Stimulated activated effector memory CD8-positive, alpha-beta T cell treated with anti-CD3 and anti-CD28 coated beads, Interleukin-12 subunit alpha, Interleukin-12 subunit beta, amount 100 ng/mL, for 72 hours (primary cell): ENCODE measurements at regions not wholly inside any gene's neighbourhood (a gene's known extent, or its start where the extent isn't known, plus 50 kb on each side); places are given as distances from the start of the nearest gene placed in this dataset.

Experiments
- ATAC-seq: fragments of 150-1000 bp; cut with Tn5 transposase; 2 replicates; pipeline ENCODE4 v1.10.0; 2021
- DNase-seq, 2 donors: peaks; one replicate each; pipeline ENCODE4 v3.0.0; 2021 to 2022; ENCODE audit warnings: low spot score in 2 of 2
- H3K27ac Mint-ChIP-seq: one replicate; pipeline ENCODE4 v1.8.0; 2022; ENCODE audit warnings: mild to moderate bottlenecking, mixed read lengths
- H3K36me3 Mint-ChIP-seq: one replicate; pipeline ENCODE4 v1.8.0; 2022; ENCODE audit warnings: mild to moderate bottlenecking, mixed read lengths
- H3K4me1 Mint-ChIP-seq: one replicate; pipeline ENCODE4 v1.8.0; 2022; ENCODE audit warnings: mixed read lengths
- H3K4me3 Mint-ChIP-seq: one replicate; pipeline ENCODE4 v1.8.0; 2022; ENCODE audit warnings: mild to moderate bottlenecking, mixed read lengths
- H3K9me3 Mint-ChIP-seq: one replicate; pipeline ENCODE4 v1.8.0; 2022; ENCODE audit warnings: mixed read lengths

DNA sequence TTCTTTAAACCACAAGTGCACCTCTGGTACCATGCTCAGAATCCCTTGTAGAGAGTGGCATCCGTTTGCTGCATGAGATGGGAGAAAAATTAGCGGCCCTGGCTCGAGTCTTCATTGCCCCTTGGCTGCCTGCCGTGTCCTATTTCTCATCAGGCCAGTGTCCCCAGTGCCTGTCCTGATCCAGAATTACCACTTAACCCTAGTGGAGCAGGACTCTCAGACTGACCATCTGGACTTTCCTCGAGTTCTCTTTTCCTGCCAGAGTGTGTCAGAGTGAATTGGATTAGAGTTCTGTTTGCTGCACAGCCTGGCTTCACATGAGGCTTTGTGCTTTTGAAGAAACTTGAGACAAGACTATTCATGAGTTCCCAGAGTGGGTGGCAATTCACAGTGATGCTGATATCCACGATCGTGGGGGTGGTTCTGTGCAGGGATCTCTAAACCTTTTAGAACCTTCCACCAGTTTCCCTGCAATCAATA, 92.6 kb downstream of the C9orf152 start:
- no peaks in the 10 kb centered on the region for H3K4me1 Mint-ChIP-seq
- no peak overlapping the region for H3K27ac Mint-ChIP-seq
- H3K36me3 Mint-ChIP-seq, result no peaks in the 10 kb centered on the region
- DNase-seq (no peak), ATAC-seq (no peak)
- H3K9me3 Mint-ChIP-seq, result no peaks in the 10 kb centered on the region
- no peak overlapping the region for H3K4me3 Mint-ChIP-seq

DNA sequence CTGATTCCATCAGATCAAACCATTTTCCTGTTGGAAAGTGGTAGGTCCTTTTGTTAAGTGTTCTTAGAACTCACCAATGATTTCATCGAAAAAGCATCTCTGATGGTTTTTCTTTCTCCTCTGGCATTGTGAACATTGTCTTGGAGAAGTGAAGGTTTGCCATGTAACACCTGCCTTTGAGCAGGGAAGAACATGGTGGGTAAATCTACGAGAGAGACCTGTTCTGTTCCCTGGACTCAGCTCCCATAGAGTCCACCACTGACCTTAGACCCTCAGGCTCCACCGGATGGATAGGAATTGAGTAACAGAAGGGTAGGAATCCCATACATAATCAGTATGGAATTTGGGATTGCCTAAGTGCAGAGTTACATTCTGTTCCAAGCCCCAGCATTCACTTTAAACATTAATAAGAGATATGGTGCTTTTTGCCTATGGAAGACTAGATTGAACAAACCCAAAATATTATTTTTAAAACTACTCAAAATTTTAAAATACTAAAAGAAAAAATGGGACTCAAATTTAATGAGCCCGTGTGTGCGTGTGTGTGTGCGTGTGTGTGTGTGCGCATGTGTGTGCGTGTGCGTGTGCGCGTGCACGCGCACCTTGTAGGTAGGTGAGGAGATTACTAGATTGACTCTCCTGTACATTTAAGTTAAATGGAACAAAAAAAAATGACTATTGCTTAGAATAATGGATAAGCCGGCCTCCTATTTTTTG, 92.0 kb downstream of the C9orf152 start:
- ATAC-seq, result no peak
- no peak for DNase-seq
- H3K27ac Mint-ChIP-seq, result no peak overlapping the region
- H3K9me3 Mint-ChIP-seq, result no peaks in the 10 kb centered on the region
- no peak overlapping the region for H3K4me3 Mint-ChIP-seq
- no peaks in the 10 kb centered on the region for H3K4me1 Mint-ChIP-seq
- no peaks in the 10 kb centered on the region for H3K36me3 Mint-ChIP-seq

DNA sequence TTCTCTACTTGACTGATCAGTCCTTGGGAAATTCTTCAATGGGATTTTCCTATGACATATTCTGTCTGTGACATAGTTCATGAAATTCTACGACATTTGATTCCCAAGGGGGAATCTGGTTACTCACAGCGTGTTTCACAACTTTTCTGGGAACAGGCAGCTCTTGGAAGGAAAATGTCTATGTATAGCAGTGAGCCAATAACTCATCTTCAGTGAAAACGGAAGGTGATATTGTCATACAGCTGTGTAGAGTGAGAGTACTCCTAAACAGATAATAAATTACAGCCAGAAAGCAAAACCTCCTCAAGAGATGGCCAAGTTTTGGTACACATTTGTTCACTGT, 91.4 kb downstream of the C9orf152 start:
- DNase-seq (no peak), ATAC-seq (no peak)
- Mint-ChIP-seq H3K4me3 (no peak overlapping the region), H3K36me3 (no peaks in the 10 kb centered on the region), H3K4me1 (no peaks in the 10 kb centered on the region), H3K27ac (no peak overlapping the region), H3K9me3 (no peaks in the 10 kb centered on the region)

DNA sequence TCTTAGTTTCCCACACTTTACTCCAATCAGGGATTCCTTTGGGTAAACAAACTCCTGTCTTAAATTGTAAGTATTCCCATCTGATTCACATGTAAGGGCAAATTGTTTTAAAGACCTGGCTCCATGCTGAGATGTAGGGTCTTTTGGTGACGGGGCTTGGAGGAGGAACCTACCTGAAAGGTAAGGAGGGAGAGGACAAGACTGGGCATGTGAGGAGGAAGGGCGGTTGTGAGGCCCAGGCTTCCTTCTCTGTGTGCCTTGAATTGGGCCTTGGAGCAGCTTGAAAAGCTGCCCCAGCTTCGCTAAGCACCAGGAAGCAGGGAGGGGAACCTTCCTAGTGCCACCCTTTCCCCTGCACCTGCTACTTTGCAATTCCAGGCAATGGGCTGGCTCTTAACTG, 86.8 kb downstream of the C9orf152 start:
- Mint-ChIP-seq H3K27ac (no peak overlapping the region), H3K9me3 (no peaks in the 10 kb centered on the region), H3K36me3 (no peaks in the 10 kb centered on the region), H3K4me3 (no peak overlapping the region), H3K4me1 (no peaks in the 10 kb centered on the region)
- no peak for DNase-seq
- ATAC-seq, result no peak

DNA sequence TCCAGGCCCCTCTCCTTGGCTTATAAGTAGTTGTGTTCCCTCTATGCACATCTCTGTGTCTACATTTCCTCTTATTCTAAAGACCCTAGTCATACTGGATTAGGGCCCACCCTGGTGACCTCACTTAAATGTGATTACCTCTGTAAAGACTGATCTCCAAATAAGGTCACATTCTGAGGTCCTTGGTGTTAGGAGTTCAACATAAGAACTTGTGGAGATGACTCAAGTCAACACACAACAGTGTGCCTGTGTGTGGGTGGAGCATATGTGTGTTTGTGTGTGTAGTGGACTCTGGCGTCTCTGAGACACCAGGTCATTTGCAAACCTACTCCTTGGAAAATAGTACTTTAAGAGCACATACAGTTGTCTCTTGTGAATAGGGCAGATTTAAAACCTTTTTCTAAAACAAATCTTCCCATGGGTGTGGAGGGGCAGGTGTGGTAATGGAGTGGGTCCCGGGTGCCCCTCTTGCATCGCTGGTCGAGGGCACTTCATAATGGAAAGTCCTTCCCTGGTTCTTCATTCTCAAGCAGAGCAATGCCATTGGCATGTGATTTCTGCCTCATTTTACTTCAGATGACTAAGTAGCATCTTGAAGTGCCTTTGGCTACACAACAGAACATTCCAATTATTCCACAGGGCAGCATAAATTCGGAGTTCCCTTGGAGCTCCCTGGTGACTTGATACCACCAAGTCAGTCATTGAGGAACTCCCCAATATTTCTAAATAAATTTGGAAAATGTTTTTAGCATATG, 84.4 kb downstream of the C9orf152 start:
- Mint-ChIP-seq H3K27ac (no peak overlapping the region), H3K4me3 (no peak overlapping the region), H3K9me3 (no peaks in the 10 kb centered on the region), H3K36me3 (no peaks in the 10 kb centered on the region), H3K4me1 (peaks cover 5% of the 10 kb centered on the region)
- no peak for DNase-seq
- no peak for ATAC-seq

DNA sequence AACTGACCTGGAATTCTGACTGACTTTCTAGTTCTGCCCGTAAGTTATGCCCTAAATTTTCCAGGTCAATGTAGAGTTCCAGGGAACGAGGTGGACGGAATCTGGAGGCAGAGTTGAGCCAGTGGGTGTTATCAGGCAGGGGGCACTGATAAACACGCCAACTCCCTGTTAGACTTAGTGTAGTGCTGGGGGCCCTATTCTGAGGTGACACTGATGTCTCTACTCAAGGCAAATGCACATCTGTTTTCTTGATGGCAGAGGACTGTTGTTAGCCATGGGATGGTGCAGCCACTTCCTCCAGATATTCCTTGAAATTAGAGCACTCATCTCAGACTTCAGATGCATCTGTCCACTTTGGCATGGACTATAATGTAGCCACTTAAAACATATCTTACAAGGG, 83.5 kb downstream of the C9orf152 start:
- H3K4me1 Mint-ChIP-seq, result peaks cover 5% of the 10 kb centered on the region
- ATAC-seq (no peak), DNase-seq (no peak)
- H3K36me3 Mint-ChIP-seq, result no peaks in the 10 kb centered on the region
- H3K27ac Mint-ChIP-seq, result no peak overlapping the region
- H3K9me3 Mint-ChIP-seq, result no peaks in the 10 kb centered on the region
- H3K4me3 Mint-ChIP-seq, result no peak overlapping the region

DNA sequence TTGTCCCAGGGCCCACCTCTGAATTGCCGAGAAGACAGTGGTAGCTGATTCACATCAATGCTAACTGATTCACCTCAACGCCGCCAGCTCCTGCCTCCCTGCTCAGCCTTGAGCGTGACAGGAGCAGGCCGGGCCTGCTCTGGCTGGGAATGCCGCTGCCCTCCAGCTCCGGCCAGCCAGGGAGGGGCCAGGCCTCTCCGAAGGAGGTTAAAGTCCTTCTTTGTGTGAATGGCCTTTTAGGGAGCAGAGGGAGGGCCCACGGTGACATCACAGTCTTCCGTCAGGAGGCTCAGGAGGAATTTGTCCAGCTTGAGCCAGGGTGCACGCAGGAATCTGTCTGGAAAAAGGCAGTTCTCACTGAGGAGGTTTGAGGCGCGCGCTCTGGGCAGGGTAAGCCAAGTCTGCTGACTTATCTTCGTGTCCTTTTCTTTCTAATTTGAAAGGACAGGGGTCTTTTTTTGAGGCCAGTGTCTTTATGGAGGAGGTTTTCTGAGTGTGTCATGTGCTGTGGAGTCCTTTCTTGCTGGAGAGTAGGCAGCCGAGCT, 82.7 kb downstream of the C9orf152 start:
- no peak for DNase-seq
- H3K4me1 Mint-ChIP-seq, result peaks cover 5% of the 10 kb centered on the region
- no peak for ATAC-seq
- H3K36me3 Mint-ChIP-seq, result no peaks in the 10 kb centered on the region
- no peaks in the 10 kb centered on the region for H3K9me3 Mint-ChIP-seq
- no peak overlapping the region for H3K4me3 Mint-ChIP-seq
- no peak overlapping the region for H3K27ac Mint-ChIP-seq

DNA sequence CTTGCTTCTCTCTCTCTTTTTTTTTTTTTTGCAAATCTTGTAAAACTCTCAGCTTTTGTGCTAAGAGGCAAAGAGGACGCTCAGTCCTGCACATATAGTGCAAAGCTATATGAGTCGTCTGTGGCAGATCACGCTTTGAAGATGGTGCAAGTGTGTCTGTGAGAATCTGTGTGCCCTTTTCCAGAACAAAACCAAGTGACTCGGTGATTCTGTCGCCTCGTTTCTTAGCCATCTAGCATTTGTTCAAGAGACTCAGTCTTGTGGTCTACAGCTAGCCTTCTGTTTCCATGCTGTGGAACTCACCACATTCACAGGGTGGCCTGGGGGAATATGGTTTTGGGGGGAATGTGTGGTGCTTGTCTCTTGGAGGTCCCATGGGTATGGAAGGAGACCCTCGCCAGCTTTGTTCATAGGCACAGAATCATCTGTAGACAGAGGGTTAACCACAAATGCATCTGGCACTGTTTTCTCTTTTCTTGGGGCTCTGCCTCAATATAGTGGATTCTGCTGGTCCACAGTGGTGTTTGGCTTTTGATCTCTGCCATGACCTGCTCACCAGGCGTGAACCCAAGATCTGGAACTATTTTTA, 82.1 kb downstream of the C9orf152 start:
- ATAC-seq (no peak), DNase-seq (no peak)
- Mint-ChIP-seq H3K36me3 (no peaks in the 10 kb centered on the region), H3K27ac (no peak overlapping the region), H3K9me3 (no peaks in the 10 kb centered on the region), H3K4me1 (peaks cover 5% of the 10 kb centered on the region), H3K4me3 (no peak overlapping the region)

DNA sequence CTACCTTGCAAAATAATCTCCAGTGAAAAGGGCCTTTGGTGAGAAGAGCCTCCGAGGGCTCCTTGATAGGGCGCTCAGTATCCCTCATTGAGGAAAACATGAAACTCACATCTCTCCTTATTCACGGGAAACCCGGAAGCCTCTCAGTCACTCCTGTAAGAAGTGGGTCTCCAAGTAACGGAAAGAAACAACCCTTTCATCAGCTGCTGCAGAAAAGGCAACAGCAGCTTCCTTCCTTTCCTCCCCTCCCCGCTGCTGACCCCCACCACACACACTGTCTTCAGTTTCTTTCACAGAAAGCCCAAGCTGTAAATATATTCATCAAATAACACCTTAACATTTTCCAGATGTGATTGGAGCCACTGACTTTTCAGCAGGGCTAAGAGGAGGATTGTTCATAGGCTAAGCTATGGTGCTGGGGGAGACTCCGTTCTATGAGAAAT, 81.4 kb downstream of the C9orf152 start:
- no peak for ATAC-seq
- no peak overlapping the region for H3K27ac Mint-ChIP-seq

DNA sequence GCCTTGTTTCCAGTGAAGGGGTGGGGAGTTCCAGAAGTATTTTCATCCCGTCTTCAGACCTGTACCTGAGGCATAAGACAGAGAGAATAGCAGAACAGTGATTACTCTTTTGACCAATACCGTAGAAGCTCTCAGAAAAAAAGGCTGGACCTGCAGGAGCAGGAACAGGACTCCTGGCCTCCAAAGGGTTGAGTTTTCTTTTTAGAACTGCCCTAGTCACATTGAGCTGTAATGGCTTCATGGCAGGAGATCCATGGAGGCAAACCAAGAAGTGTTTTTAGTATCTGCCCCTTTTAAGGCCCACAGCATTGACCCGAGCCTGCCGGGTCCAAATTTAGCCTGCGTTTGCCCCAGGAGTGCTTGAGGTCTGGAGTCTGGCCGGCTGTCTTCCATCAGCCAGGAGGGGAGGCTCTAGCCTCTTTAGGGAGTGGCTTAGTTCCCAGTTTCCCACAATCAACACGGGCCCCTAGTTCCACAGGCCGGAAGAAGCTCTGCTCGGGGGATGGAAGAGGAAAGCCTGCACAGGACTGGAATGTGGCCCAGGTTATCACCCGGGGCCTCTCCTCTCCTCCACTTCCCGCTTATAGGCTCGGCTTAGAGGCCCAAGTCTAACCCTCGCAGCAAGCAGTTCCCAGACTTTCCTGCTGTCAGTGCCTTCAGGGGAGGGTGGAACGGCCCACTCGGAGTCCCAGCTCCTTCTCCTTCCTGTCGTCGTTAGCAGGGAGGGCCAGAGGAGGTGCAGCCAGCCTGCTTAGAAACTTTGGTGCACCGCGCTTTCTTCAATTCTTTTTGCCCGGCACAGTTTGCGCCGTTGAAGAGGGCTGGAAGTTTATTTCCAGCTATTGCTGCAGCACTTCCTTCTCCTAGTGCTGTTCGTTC, 80.7 kb downstream of the C9orf152 start:
- Mint-ChIP-seq H3K4me3 (no peak overlapping the region), H3K36me3 (peaks cover 4% of the 10 kb centered on the region), H3K4me1 (peaks cover 5% of the 10 kb centered on the region), H3K9me3 (no peaks in the 10 kb centered on the region), H3K27ac (no peak overlapping the region)
- ATAC-seq (no peak), DNase-seq (no peak)

More for the DNA sequence above, 81.4 kb downstream of the C9orf152 start:
- Mint-ChIP-seq H3K4me3 (no peak overlapping the region), H3K36me3 (peaks cover under 1% of the 10 kb centered on the region), H3K9me3 (no peaks in the 10 kb centered on the region), H3K4me1 (peaks cover 5% of the 10 kb centered on the region)
- no peak for DNase-seq

DNA sequence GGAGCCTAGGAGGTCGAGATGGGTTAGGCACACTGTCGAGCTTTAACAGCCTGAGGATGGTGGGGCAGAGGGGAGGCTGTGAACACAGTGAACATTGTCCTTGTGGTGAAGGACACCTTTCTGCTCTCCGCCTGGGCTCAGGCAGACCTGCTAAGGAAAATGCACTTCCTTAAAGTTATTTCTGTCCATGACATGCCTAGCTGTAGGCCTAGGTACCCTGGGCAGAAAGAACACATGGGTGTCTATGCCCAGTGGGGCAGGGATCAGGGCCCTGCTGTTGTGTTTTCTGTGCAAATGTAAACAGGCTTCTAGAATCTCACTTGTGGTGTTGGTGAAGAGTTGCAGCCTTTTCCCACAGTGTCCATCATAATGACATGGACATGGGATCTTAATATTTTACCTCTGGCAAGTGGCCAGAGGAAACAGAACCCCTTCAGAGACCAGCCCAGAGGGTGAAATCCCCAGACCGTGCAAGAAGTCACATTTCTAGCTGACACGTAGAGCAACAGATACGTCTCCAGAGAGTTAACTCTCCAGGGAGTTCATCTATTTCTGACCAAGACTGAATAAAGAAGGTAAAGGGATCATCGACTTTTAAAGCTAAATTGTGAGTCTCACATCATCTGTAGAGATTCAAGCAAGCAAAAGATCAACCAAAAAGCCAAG, 79.2 kb downstream of the C9orf152 start:
- no peak overlapping the region for H3K27ac Mint-ChIP-seq
- H3K4me3 Mint-ChIP-seq, result no peak overlapping the region
- H3K9me3 Mint-ChIP-seq, result no peaks in the 10 kb centered on the region
- H3K4me1 Mint-ChIP-seq, result peaks cover 10% of the 10 kb centered on the region
- peaks cover 4% of the 10 kb centered on the region for H3K36me3 Mint-ChIP-seq
- ATAC-seq (peak; percentile 49), DNase-seq (no peak)

DNA sequence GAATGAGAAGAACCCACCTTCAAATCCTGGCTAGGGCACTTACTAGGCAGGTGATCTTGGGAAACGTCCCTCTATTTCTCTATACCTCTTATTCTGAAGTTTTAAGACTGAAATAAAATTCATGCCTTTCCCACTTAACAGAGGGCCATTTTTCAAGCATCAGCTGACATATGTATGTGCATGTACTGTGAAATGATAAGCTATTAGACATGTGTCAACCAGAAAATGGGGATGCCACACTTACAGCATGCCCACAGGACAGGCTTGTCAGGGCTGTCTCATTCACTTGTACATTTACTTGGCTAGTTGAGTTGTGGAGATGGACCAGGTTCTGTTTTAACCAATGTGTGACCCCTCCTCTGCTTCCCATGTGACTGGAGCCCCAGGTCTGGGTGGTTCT, 78.5 kb downstream of the C9orf152 start:
- peaks cover 10% of the 10 kb centered on the region for H3K4me1 Mint-ChIP-seq
- no peak for DNase-seq
- ATAC-seq, result no peak
- H3K4me3 Mint-ChIP-seq, result no peak overlapping the region
- H3K36me3 Mint-ChIP-seq, result peaks cover 4% of the 10 kb centered on the region
- H3K9me3 Mint-ChIP-seq, result no peaks in the 10 kb centered on the region
- no peak overlapping the region for H3K27ac Mint-ChIP-seq

DNA sequence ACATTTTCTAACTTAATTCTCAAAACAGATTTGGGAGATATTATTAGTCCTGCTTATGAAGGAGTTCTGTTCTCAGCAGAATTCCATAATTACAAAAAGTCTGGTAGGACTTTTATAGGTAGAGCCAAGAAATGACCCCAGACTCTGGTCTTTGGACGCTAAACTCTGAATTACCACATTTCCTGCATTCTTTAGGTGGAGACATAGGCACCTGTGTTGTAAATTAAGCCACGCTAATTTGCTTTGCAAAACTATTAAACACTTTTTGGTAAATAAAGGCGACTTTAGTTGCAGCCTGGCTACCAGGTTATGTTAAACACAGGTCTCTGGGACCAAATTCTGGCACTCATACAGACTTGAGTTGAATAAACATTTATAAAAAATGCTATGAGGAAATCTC, 77.7 kb downstream of the C9orf152 start:
- Mint-ChIP-seq H3K9me3 (no peaks in the 10 kb centered on the region), H3K4me3 (no peak overlapping the region), H3K4me1 (peaks cover 10% of the 10 kb centered on the region), H3K27ac (no peak overlapping the region), H3K36me3 (peaks cover 4% of the 10 kb centered on the region)
- ATAC-seq (no peak), DNase-seq (no peak)

DNA sequence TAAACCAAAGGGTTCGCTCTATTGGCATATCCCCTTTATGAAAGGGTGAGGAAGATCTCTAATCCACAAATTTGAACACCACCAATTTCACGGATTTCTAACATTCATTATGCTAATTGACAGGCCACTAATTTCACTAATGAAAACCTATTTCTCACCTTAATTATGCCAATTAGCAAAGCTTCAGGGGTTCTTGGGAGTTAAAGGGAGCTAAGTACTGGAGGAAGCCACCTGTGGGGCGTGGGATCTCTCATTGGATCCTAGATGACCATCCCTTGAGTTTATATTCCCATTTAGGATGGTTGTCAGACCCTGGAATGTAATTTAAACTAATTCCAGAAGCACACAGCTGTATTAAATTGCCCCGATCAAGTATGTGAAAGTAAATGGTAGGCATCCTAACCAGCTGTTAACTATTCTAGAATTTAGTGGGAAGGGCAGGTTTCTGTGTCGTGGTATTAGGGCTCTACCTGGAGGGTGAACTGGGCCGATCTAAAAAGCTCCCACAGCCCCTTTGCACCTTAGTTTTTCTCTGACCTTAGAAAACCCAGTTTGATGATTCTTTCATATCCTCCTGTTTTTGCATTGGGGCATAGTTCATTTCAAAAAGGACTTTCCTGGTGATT, 77.1 kb downstream of the C9orf152 start:
- Mint-ChIP-seq H3K27ac (no peak overlapping the region), H3K36me3 (peaks cover 4% of the 10 kb centered on the region), H3K9me3 (no peaks in the 10 kb centered on the region), H3K4me1 (peaks cover 10% of the 10 kb centered on the region), H3K4me3 (no peak overlapping the region)
- no peak for ATAC-seq
- DNase-seq, result no peak
